ENCODE measurements at regions not wholly inside any gene's neighbourhood (a gene's known extent, or its start where the extent isn't known, plus 50 kb on each side); places are given as distances from the start of the nearest gene placed in this dataset.

GRCh38 chr11:134911514-134912180, 499.6 kb upstream of the B3GAT1 start:
- H3K9me3 Mint-ChIP-seq (ENCODE audit: insufficient read depth) = no peaks in the 10 kb centered on the region
- Histone ChIP-seq H3K4me3 (ENCODE audit: control extremely low read depth in 1 of 5, extremely low read depth in 1 of 5, insufficient read depth in 1 of 5, low read depth in 2 of 5, low read length in 4 of 5) (no peak overlapping the region), H4K20me1 (ENCODE audit: control insufficient read depth, insufficient read depth, low read length, poor library complexity, severe bottlenecking) (no peaks in the 10 kb centered on the region), H3K9ac (ENCODE audit: low read length) (no peak overlapping the region), H3K79me2 (ENCODE audit: control insufficient read depth, insufficient read depth, low read length) (no peaks in the 10 kb centered on the region), H3K4me2 (replicated peaks; ENCODE audit: low read depth, low read length, poor library complexity, severe bottlenecking) (no peak overlapping the region), H3K9me3 (ENCODE audit: control extremely low read depth in 1 of 3, control insufficient read depth in 2 of 3, insufficient read depth in 1 of 3, low read length in 2 of 3) (peaks cover 0 to 5% (median 0%) of the 10 kb centered on the region in 3 donors), H3K27me3 (replicated peaks in 1 of 4; ENCODE audit: control extremely low read depth in 1 of 4, control insufficient read depth in 3 of 4, insufficient read depth in 4 of 4, low read length in 3 of 4) (no peaks in the 10 kb centered on the region), H3K4me1 (ENCODE audit: control insufficient read depth in 2 of 2, insufficient read depth in 2 of 2, low read length in 2 of 2) (no peaks in the 10 kb centered on the region), H2AFZ (ENCODE audit: insufficient read depth, low read depth, low read length, poor library complexity, severe bottlenecking) (no peak overlapping the region), H3K36me3 (replicated peaks in 1 of 2; ENCODE audit: control extremely low read depth in 1 of 2, control insufficient read depth in 1 of 2, extremely low read depth in 1 of 2, insufficient read depth in 2 of 2, low read length in 1 of 2) (no peaks in the 10 kb centered on the region), H3K27ac (ENCODE audit: low read length in 2 of 2) (no peak overlapping the region)
- WGBS (ENCODE audit: insufficient coverage) = 94% methylated on average over 6 of the region's 9 CpGs
- H3K4me1 Mint-ChIP-seq = no peaks in the 10 kb centered on the region
- intact Hi-C loops (cut with micrococcal nuclease) = no loop called here
- TF ChIP-seq CTCF (IDR thresholded peaks at IDR 0.05) (no peak), EZH2 (IDR thresholded peaks at IDR 0.05; ENCODE audit: borderline replicate concordance, insufficient read depth, low read depth, low read length, poor library complexity, severe bottlenecking) (no peak)
- no peaks in the 10 kb centered on the region for H3K27me3 Mint-ChIP-seq
- DNase-seq = no peak
- ATAC-seq (ENCODE audit: low read depth) = no peak
- POLR2A ChIA-PET = no interaction called here
- CTCF ChIA-PET = no interaction called here
- no peak overlapping the region for H3K4me3 Mint-ChIP-seq
- H3K27ac Mint-ChIP-seq = no peak overlapping the region

GRCh38 chr11:134908583-134908982, 496.5 kb upstream of the B3GAT1 start:
- Histone ChIP-seq H4K20me1 (ENCODE audit: control insufficient read depth, insufficient read depth, low read length, poor library complexity, severe bottlenecking) (no peaks in the 10 kb centered on the region), H2AFZ (ENCODE audit: insufficient read depth, low read depth, low read length, poor library complexity, severe bottlenecking) (no peak overlapping the region), H3K36me3 (replicated peaks in 1 of 2; ENCODE audit: control extremely low read depth in 1 of 2, control insufficient read depth in 1 of 2, extremely low read depth in 1 of 2, insufficient read depth in 2 of 2, low read length in 1 of 2) (no peaks in the 10 kb centered on the region), H3K27ac (ENCODE audit: low read length in 2 of 2) (no peak overlapping the region), H3K79me2 (ENCODE audit: control insufficient read depth, insufficient read depth, low read length) (no peaks in the 10 kb centered on the region), H3K9me3 (ENCODE audit: control extremely low read depth in 1 of 3, control insufficient read depth in 2 of 3, insufficient read depth in 1 of 3, low read length in 2 of 3) (no peaks in the 10 kb centered on the region), H3K4me3 (ENCODE audit: control extremely low read depth in 1 of 5, extremely low read depth in 1 of 5, insufficient read depth in 1 of 5, low read depth in 2 of 5, low read length in 4 of 5) (no peak overlapping the region), H3K27me3 (replicated peaks in 1 of 4; ENCODE audit: control extremely low read depth in 1 of 4, control insufficient read depth in 3 of 4, insufficient read depth in 4 of 4, low read length in 3 of 4) (no peaks in the 10 kb centered on the region), H3K4me1 (ENCODE audit: control insufficient read depth in 2 of 2, insufficient read depth in 2 of 2, low read length in 2 of 2) (no peaks in the 10 kb centered on the region), H3K9ac (ENCODE audit: low read length) (no peak overlapping the region), H3K4me2 (replicated peaks; ENCODE audit: low read depth, low read length, poor library complexity, severe bottlenecking) (no peak overlapping the region)
- no peak overlapping the region for H3K27ac Mint-ChIP-seq
- ATAC-seq (ENCODE audit: low read depth) = no peak
- H3K4me3 Mint-ChIP-seq = no peak overlapping the region
- DNase-seq = no peak
- intact Hi-C loops (cut with micrococcal nuclease) = no loop called here
- peaks cover 9% of the 10 kb centered on the region for H3K27me3 Mint-ChIP-seq
- no peaks in the 10 kb centered on the region for H3K4me1 Mint-ChIP-seq
- ChIA-PET POLR2A (no interaction called here), CTCF (no interaction called here)
- no peak for TF ChIP-seq CTCF (IDR thresholded peaks at IDR 0.05)
- no peak for TF ChIP-seq EZH2 (IDR thresholded peaks at IDR 0.05; ENCODE audit: borderline replicate concordance, insufficient read depth, low read depth, low read length, poor library complexity, severe bottlenecking)
- H3K9me3 Mint-ChIP-seq (ENCODE audit: insufficient read depth) = no peaks in the 10 kb centered on the region
- WGBS (ENCODE audit: insufficient coverage) = 73% methylated on average over 3 of the region's 5 CpGs
